PC-3 (cell line): ENCODE measurements at regions not wholly inside any gene's neighbourhood (a gene's known extent, or its start where the extent isn't known, plus 50 kb on each side); places are given as distances from the start of the nearest gene placed in this dataset.

Experiments used
- ATAC-seq: fragments of 200-7000 bp; cut with Tn5 transposase; 2 replicates; pipeline ENCODE4 v1.9.1; 2020; ENCODE audit warnings: mild to moderate bottlenecking, moderate library complexity
- BruUV-seq: library from RNA; stranded (reverse); fragments of 400-500 nt; replicated peaks from 2 replicates; lab custom pipeline; 2021; lab: Mats Ljungman, UMichigan
- CTCF ChIA-PET: fragments of 300-600 bp; sonication (Branson Sonifier 250); formaldehyde crosslinking; loops from one replicate; lab custom pipeline; 2022; ENCODE audit warnings: antibody characterized with exemption; lab: Charles Lee
- POLR2A ChIA-PET: fragments of 300-600 bp; sonication (Branson Sonifier 250); formaldehyde crosslinking; loops from one replicate; lab custom pipeline; 2022; ENCODE audit warnings: antibody characterized with exemption; ENCODE audit not compliant: unreplicated experiment; lab: Charles Lee
- DNase-seq: peaks from one replicate; pipeline ENCODE4 v3.0.0-alpha.2; 2015
- H2AFZ ChIP-seq: fragments of 300-600 bp; sonication (generic); 2 replicates; pipeline ENCODE4 v1.6.0; 2016; ENCODE audit warnings: antibody characterized with exemption, low read length
- H3F3A ChIP-seq: fragments of 300-600 bp; sonication (generic); one replicate; pipeline ENCODE4 v1.6.0; 2017; ENCODE audit warnings: antibody characterized with exemption, low read length, control low read depth, mild to moderate bottlenecking; ENCODE audit not compliant: unreplicated experiment
- H3K27ac ChIP-seq: fragments of 300-600 bp; sonication (generic); 2 replicates; pipeline ENCODE4 v1.5.1; 2016; ENCODE audit warnings: mild to moderate bottlenecking, low read length
- H3K27me3 ChIP-seq: fragments of 300-600 bp; sonication (generic); 2 replicates; pipeline ENCODE4 v1.6.1; 2016; ENCODE audit warnings: low read length, mixed read lengths
- H3K36me3 ChIP-seq: fragments of 300-600 bp; sonication (generic); 2 replicates; pipeline ENCODE4 v1.6.1; 2016; ENCODE audit warnings: low read depth, mixed run types, low read length, mixed read lengths
- H3K4me1 ChIP-seq: fragments of 300-600 bp; sonication (generic); 2 replicates; pipeline ENCODE4 v1.5.1; 2016; ENCODE audit warnings: low read length; ENCODE audit not compliant: insufficient read depth
- H3K4me2 ChIP-seq: fragments of 300-600 bp; sonication (generic); 2 replicates; pipeline ENCODE4 v1.6.0; 2016; ENCODE audit warnings: low read length
- H3K4me3 ChIP-seq: fragments of 300-600 bp; sonication (generic); 2 replicates; pipeline ENCODE4 v1.5.1; 2016; ENCODE audit warnings: mild to moderate bottlenecking, low read length, mixed read lengths
- H3K79me2 ChIP-seq: fragments of 300-600 bp; sonication (generic); 2 replicates; pipeline ENCODE4 v1.6.1; 2017; ENCODE audit warnings: low read length, mixed read lengths
- H3K9ac ChIP-seq: fragments of 300-600 bp; sonication (generic); 2 replicates; pipeline ENCODE4 v1.6.0; 2016; ENCODE audit warnings: mild to moderate bottlenecking, low read length
- H3K9me2 ChIP-seq: fragments of 300-600 bp; sonication (generic); replicated peaks from 2 replicates; pipeline ENCODE4 v1.6.1; 2016; ENCODE audit warnings: mixed run types, low read length, mixed read lengths
- H3K9me3 ChIP-seq: fragments of 300-600 bp; sonication (generic); 2 replicates; pipeline ENCODE4 v1.6.1; 2016; ENCODE audit warnings: low read length, mixed read lengths
- H4K20me1 ChIP-seq: fragments of 300-600 bp; sonication (generic); 2 replicates; pipeline ENCODE4 v1.6.1; 2016; ENCODE audit warnings: low read length, mixed read lengths
- CTCF ChIP-seq: fragments of 300-600 bp; sonication (generic); conservative IDR thresholded peaks from 2 replicates; pipeline ENCODE4 v1.5.1; 2017; ENCODE audit warnings: antibody characterized with exemption, low read depth, mild to moderate bottlenecking, low read length
- EZH2 ChIP-seq: fragments of 300-600 bp; sonication (generic); IDR thresholded peaks from one replicate; pipeline ENCODE4 v1.6.1; 2017; ENCODE audit warnings: antibody characterized with exemption, mild to moderate bottlenecking, low read length; ENCODE audit not compliant: unreplicated experiment
- EZH2phosphoT487 ChIP-seq: fragments of 300-600 bp; sonication (generic); IDR thresholded peaks from 2 replicates; pipeline ENCODE4 v1.6.1; 2018; ENCODE audit warnings: mild to moderate bottlenecking, antibody characterized with exemption, low read length, borderline replicate concordance
- intact Hi-C: fragments of 100-400 bp; cut with micrococcal nuclease; formaldehyde crosslinking; loops from 2 replicates; pipeline ENCODE4 v1.9.0; 2023

DNA sequence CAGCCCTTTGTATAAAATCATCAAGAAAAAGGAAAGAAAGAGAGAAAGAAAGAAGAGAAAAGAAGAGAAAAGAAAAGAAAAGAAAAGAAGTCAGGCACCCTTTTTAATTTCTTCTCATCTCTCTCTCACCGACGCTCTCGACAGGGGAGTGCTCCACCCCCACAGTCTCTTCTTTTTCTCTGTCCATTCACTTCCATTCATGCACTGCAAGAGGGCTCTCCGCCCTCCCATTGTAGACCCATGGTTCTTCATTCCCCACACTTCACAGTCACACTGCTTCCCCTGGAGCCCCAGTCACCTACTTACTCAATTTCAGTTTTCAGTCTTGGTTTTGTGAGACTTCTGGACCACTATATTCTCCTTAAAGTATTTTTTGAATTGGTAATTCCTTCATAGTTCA lies 254.7 kb downstream of the SOX2 start:
- POLR2A ChIA-PET, result no interaction called here
- H3K9me3 ChIP-seq, result no peaks in the 10 kb centered on the region
- no peaks in the 10 kb centered on the region for H3K79me2 ChIP-seq
- H3K9me2 ChIP-seq, result no peaks in the 10 kb centered on the region
- H2AFZ ChIP-seq, result no peak overlapping the region
- H3K4me1 ChIP-seq, result no peaks in the 10 kb centered on the region
- ATAC-seq (no peak), DNase-seq (no peak)
- no peak overlapping the region for H3K4me3 ChIP-seq
- intact Hi-C loops, result no loop called here
- no peak overlapping the region for H3K9ac ChIP-seq
- H3K36me3 ChIP-seq, result no peaks in the 10 kb centered on the region
- CTCF ChIA-PET, result no interaction called here
- peaks cover 77% of the 10 kb centered on the region for H3K27me3 ChIP-seq
- H3F3A ChIP-seq, result no peaks in the 10 kb centered on the region
- no peak overlapping the region for H3K27ac ChIP-seq
- no TSS peak for BruUV-seq
- no peaks in the 10 kb centered on the region for H4K20me1 ChIP-seq
- TF ChIP-seq EZH2 (no peak), EZH2phosphoT487 (no peak), CTCF (no peak)
- H3K4me2 ChIP-seq, result no peak overlapping the region

DNA sequence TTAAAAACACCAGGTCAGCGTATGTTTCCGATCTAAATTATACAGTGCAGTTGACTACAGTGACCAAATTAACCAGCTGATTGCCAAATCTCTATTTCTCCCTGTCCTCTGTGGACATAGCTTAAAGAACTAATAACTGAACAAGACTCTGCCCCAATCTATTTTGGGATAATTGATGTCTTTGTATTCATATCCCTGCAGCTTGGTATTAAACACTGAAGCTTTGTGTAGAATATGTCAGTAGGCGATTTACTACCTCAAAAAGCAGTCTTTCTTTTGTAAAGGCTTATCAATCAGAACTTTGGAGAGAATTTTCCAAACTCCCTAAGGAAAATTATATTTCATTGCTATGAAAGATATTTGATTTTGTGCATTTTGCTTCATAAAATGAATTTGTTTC lies 258.2 kb downstream of the SOX2 start:
- CTCF ChIA-PET, result no interaction called here

More for the DNA sequence above, 258.2 kb downstream of the SOX2 start:
- POLR2A ChIA-PET, result no interaction called here
- no peak overlapping the region for H3K9ac ChIP-seq
- no peaks in the 10 kb centered on the region for H3F3A ChIP-seq
- H3K9me3 ChIP-seq, result no peaks in the 10 kb centered on the region
- H3K9me2 ChIP-seq, result no peaks in the 10 kb centered on the region
- 0 out of 2 replicates have a peak, but pooled peaks cover 5% of the 10 kb centered on the region for H3K4me1 ChIP-seq
- DNase-seq (no peak), ATAC-seq (no peak)
- no peak for TF ChIP-seq EZH2phosphoT487
- no peak for TF ChIP-seq CTCF
- TF ChIP-seq EZH2, result no peak
- intact Hi-C loops, result no loop called here
- H3K79me2 ChIP-seq, result no peaks in the 10 kb centered on the region
- no peak overlapping the region for H3K27ac ChIP-seq
- no peak overlapping the region for H3K4me3 ChIP-seq
- H3K36me3 ChIP-seq, result no peaks in the 10 kb centered on the region
- no TSS peak for BruUV-seq
- H2AFZ ChIP-seq, result no peak overlapping the region
- H4K20me1 ChIP-seq, result no peaks in the 10 kb centered on the region
- peaks cover 60% of the 10 kb centered on the region for H3K27me3 ChIP-seq
- H3K4me2 ChIP-seq, result no peak overlapping the region
